ENCODE measurements at regions not wholly inside any gene's neighbourhood (a gene's known extent, or its start where the extent isn't known, plus 50 kb on each side); places are given as distances from the start of the nearest gene placed in this dataset.
A peak's percentile ranks its signal among the peaks of the same experiment; 100 is the strongest.

DNA sequence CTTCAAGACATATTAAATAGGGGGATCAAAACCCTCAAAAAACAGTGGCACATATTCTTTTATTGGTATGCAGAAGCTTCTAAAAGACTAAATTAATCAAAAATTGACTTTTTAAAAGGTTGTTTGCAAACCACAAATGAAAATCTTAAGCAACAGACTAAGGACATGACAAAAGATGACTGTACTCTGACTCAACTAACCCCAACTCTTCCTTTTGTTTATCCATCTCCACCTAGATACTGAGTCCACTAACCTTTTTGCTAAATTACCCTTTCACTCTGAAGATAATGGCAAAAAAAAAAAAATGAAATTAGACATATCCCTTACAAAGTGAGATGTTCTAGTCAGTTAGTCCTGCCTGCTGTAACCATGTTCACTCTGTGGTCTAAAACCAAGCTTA lies 91.6 kb upstream of the NLRP2B start:
- no peak overlapping the region for H3K27ac ChIP-seq
- no peaks in the 10 kb centered on the region for H3K9me2 ChIP-seq (ENCODE audit: insufficient read depth)
- no peak for DNase-seq
- ChIA-PET CTCF (no interaction called here), POLR2A (ENCODE audit: unreplicated experiment) (no interaction called here)
- H3K4me3 ChIP-seq, result no peak overlapping the region
- H3K27me3 ChIP-seq (ENCODE audit: insufficient read depth, low read depth), result no peaks in the 10 kb centered on the region
- H3K4me1 ChIP-seq (replicated peaks; ENCODE audit: insufficient read depth), result no peaks in the 10 kb centered on the region
- H3K36me3 ChIP-seq (ENCODE audit: low read depth), result no peaks in the 10 kb centered on the region
- no peak overlapping the region for H3K4me2 ChIP-seq
- H4K20me1 ChIP-seq (ENCODE audit: insufficient read depth), result no peaks in the 10 kb centered on the region
- no TSS peak for BruUV-seq (replicated peaks)
- no peaks in the 10 kb centered on the region for H3K79me2 ChIP-seq (ENCODE audit: low read depth)
- H3F3A ChIP-seq (ENCODE audit: insufficient read depth, low read depth), result no peaks in the 10 kb centered on the region
- H2AFZ ChIP-seq, result no peak overlapping the region
- intact Hi-C loops (cut with micrococcal nuclease; ENCODE audit: unreplicated experiment), result no loop called here
- H3K9me3 ChIP-seq (ENCODE audit: insufficient read depth, low read depth), result no peaks in the 10 kb centered on the region
- no peak for TF ChIP-seq EZH2 (IDR thresholded peaks at IDR 0.05; ENCODE audit: low read depth)

DNA sequence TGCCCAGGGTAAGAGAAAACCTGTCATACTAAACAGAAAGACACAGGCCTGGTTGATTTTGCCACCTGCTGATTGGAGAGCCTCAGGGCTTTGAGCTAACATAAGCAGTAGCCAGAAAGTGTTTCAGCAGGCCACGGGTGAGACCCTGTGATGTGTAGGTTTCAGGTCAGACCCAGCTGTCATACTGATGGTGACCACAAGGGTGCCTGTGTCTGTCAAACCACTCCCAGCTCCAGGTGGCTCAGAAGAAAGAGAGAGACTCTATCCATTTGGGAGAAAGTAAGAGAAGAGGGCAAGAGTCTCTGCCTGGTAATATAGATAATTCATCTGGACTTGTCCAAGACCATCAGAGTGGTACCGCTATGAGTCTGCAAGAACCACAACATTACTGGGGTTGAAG lies 72.8 kb upstream of the NLRP2B start:
- intact Hi-C loops (cut with micrococcal nuclease; ENCODE audit: unreplicated experiment), result no loop called here
- no peaks in the 10 kb centered on the region for H3K4me1 ChIP-seq (replicated peaks; ENCODE audit: insufficient read depth)
- H3K4me2 ChIP-seq, result no peak overlapping the region
- 0 out of 2 replicates have a peak, but pooled peaks cover 6% of the 10 kb centered on the region for H3K9me3 ChIP-seq (ENCODE audit: insufficient read depth, low read depth)
- H3K27ac ChIP-seq, result no peak overlapping the region
- no peaks in the 10 kb centered on the region for H3K79me2 ChIP-seq (ENCODE audit: low read depth)
- BruUV-seq (replicated peaks), result no TSS peak
- H4K20me1 ChIP-seq (ENCODE audit: insufficient read depth), result no peaks in the 10 kb centered on the region
- H3K9me2 ChIP-seq (ENCODE audit: insufficient read depth), result no peaks in the 10 kb centered on the region
- POLR2A ChIA-PET (ENCODE audit: unreplicated experiment), result no interaction called here
- DNase-seq, result no peak
- no peaks in the 10 kb centered on the region for H3K36me3 ChIP-seq (ENCODE audit: low read depth)
- TF ChIP-seq, protein P1, sequence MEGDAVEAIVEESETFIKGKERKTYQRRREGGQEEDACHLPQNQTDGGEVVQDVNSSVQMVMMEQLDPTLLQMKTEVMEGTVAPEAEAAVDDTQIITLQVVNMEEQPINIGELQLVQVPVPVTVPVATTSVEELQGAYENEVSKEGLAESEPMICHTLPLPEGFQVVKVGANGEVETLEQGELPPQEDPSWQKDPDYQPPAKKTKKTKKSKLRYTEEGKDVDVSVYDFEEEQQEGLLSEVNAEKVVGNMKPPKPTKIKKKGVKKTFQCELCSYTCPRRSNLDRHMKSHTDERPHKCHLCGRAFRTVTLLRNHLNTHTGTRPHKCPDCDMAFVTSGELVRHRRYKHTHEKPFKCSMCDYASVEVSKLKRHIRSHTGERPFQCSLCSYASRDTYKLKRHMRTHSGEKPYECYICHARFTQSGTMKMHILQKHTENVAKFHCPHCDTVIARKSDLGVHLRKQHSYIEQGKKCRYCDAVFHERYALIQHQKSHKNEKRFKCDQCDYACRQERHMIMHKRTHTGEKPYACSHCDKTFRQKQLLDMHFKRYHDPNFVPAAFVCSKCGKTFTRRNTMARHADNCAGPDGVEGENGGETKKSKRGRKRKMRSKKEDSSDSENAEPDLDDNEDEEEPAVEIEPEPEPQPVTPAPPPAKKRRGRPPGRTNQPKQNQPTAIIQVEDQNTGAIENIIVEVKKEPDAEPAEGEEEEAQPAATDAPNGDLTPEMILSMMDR (conservative IDR thresholded peaks at IDR 0.05), result peak; percentile 44
- no peak for TF ChIP-seq EZH2 (IDR thresholded peaks at IDR 0.05; ENCODE audit: low read depth)
- no peak overlapping the region for H3K4me3 ChIP-seq
- no peak overlapping the region for H2AFZ ChIP-seq
- no peaks in the 10 kb centered on the region for H3K27me3 ChIP-seq (ENCODE audit: insufficient read depth, low read depth)
- CTCF ChIA-PET, result no interaction called here
- H3F3A ChIP-seq (ENCODE audit: insufficient read depth, low read depth), result no peaks in the 10 kb centered on the region

DNA sequence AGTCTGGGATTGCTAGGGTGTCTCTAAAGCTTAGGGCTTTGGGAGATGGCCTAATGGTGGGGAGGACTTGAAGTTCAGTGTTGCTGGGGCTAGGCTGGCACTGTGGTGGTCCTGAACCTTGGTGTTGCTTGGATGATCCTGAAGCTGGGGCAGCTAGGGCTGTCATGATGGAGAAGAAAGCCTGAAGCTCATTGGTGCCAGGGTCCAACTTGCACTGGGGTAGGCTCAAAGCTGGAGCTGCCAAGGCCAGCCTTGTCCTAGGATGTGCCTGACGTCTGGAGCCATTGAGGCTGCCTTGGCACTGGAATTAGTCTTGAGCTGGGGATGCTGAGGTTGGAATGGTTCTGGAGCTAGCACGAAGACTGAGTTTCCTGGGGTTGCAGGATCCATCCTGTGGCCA lies 61.0 kb upstream of the NLRP2B start:
- intact Hi-C loops (cut with micrococcal nuclease; ENCODE audit: unreplicated experiment), result no loop called here
- Histone ChIP-seq H3F3A (ENCODE audit: insufficient read depth, low read depth) (no peaks in the 10 kb centered on the region), H4K20me1 (ENCODE audit: insufficient read depth) (no peaks in the 10 kb centered on the region), H3K9me2 (ENCODE audit: insufficient read depth) (no peaks in the 10 kb centered on the region), H3K4me2 (no peak overlapping the region), H3K79me2 (ENCODE audit: low read depth) (no peaks in the 10 kb centered on the region), H3K27ac (no peak overlapping the region), H2AFZ (no peak overlapping the region), H3K27me3 (ENCODE audit: insufficient read depth, low read depth) (no peaks in the 10 kb centered on the region), H3K36me3 (ENCODE audit: low read depth) (no peaks in the 10 kb centered on the region), H3K9me3 (ENCODE audit: insufficient read depth, low read depth) (no peaks in the 10 kb centered on the region), H3K4me1 (replicated peaks; ENCODE audit: insufficient read depth) (no peaks in the 10 kb centered on the region), H3K4me3 (no peak overlapping the region)
- ChIA-PET CTCF (no interaction called here), POLR2A (ENCODE audit: unreplicated experiment) (no interaction called here)
- no TSS peak for BruUV-seq (replicated peaks)
- TF ChIP-seq, protein P1 (conservative IDR thresholded peaks at IDR 0.05), result no peak
- TF ChIP-seq EZH2 (IDR thresholded peaks at IDR 0.05; ENCODE audit: low read depth), result no peak
- no peak for DNase-seq

DNA sequence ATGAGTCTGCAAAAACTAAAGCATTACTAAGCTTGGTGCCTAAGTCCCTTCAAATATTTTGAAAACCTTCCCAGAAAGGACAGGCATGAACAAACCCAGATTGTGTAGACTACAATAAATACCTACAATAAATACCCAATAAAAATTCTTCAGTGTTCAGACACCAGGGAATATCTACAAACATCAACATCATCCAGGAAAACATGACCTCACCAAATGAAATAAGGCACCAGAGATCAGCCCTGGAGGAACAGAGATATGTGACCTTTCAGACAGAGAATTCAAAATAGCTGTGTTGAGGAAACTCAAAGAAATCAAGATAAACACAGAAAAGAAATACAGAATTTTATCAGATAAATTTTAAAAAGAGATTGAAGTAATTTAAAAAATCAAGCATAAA lies 57.8 kb upstream of the NLRP2B start:
- TF ChIP-seq, protein P1 (conservative IDR thresholded peaks at IDR 0.05), result no peak
- TF ChIP-seq EZH2 (IDR thresholded peaks at IDR 0.05; ENCODE audit: low read depth), result no peak
- H2AFZ ChIP-seq, result no peak overlapping the region
- no peaks in the 10 kb centered on the region for H3F3A ChIP-seq (ENCODE audit: insufficient read depth, low read depth)
- no peaks in the 10 kb centered on the region for H3K4me1 ChIP-seq (replicated peaks; ENCODE audit: insufficient read depth)
- no peaks in the 10 kb centered on the region for H3K79me2 ChIP-seq (ENCODE audit: low read depth)
- BruUV-seq (replicated peaks), result no TSS peak
- H3K9me3 ChIP-seq (ENCODE audit: insufficient read depth, low read depth), result no peaks in the 10 kb centered on the region
- no peaks in the 10 kb centered on the region for H3K9me2 ChIP-seq (ENCODE audit: insufficient read depth)
- no peaks in the 10 kb centered on the region for H3K27me3 ChIP-seq (ENCODE audit: insufficient read depth, low read depth)
- intact Hi-C loops (cut with micrococcal nuclease; ENCODE audit: unreplicated experiment), result no loop called here
- no peak overlapping the region for H3K27ac ChIP-seq
- CTCF ChIA-PET, result no interaction called here
- H3K4me3 ChIP-seq, result no peak overlapping the region
- H4K20me1 ChIP-seq (ENCODE audit: insufficient read depth), result no peaks in the 10 kb centered on the region
- no peak for DNase-seq
- H3K4me2 ChIP-seq, result no peak overlapping the region
- POLR2A ChIA-PET (ENCODE audit: unreplicated experiment), result no interaction called here
- no peaks in the 10 kb centered on the region for H3K36me3 ChIP-seq (ENCODE audit: low read depth)

Data from PC-9 (cell line).